Stimulated activated CD4-positive, alpha-beta T cell treated with anti-CD3 and anti-CD28 coated beads, Interleukin-4, amount 100 ng/mL, for 24 hours (primary cell): ENCODE measurements at regions not wholly inside any gene's neighbourhood (a gene's known extent, or its start where the extent isn't known, plus 50 kb on each side); places are given as distances from the start of the nearest gene placed in this dataset.
"Not testable (repeated sequence)": the region's sequence is repeated elsewhere in the genome, so short reads cannot be mapped to it uniquely, and the experiment has no call there.

Experiments used
- DNase-seq: peaks from one replicate; pipeline ENCODE4 v3.0.0-alpha.2; 2020

DNA sequence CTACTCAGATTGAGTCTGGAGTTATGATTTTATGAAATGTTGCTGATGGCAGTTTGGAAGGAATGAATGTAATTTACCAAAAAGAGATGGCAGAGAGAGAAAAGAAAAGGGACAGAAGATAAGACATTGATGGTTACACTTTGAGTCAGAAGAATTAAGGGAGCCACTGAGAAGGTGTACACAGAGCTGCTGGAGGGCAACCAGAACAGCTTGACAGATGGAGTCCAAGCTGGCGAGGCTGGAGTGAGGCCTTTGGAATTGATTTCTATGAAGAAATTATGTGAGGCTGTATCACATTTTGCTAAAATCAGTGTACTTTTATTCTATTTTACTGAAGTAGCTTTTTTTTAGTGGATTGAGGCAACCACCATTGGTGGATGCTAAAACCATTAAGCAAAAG lies 740.5 kb downstream of the REEP3 start:
- DNase-seq = no peak

DNA sequence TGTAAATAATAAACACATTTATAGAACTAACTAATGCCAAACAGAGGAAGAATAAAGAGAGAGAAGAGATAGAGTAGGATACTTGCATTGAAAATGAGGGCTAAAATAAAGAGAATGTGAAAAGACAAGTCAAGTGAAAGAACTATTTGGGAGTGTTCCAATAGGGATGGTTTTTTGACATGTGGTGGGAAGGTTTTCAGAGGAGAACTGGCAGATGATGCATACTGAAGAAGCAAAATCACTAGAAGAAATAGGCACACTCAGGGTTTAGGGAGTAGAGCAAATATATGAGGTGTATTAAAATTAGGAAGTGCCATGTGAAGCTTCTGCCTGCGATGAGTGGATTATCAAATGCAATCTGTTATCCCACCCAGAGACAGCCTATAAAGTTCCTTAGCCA lies 744.8 kb downstream of the REEP3 start:
- no peak for DNase-seq

DNA sequence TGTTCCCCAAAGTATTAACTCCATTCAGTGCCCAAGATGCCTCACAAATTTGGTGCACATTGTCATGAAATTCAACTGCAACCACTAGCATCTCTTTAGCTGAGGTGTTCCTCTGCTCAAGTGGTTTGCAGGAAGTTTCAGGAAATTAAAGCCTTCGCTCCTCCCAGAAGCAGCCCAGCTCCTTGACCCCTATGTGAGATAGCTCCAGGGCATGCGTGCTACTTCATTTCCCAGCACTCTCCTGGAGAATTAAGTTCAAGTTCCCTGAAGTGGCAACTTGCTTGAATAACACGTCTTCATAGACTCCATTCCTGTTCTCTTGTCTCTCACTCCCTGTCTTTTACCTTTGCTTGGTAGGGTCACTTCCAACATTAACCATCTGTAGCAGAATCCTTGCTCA lies 750.3 kb downstream of the REEP3 start:
- DNase-seq = no peak

DNA sequence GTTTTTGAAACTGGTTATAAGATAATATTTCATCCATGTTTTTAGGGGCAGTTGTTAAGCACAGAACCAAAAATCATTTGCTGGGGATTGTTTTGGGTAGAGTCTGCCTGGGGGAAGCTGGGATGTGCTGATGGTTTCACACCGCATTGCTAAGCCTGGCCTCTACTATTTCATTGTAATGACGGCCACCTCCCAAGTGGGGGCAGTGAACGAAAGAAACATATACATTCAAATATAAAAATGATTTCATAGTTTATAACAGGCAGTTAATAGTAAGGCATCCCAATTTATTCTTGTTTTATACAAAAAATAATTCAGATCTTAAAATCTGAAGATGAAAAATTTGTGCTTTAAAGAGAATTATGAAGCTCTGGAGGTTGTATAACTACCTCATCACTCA lies 750.8 kb downstream of the REEP3 start:
- DNase-seq = no peak

DNA sequence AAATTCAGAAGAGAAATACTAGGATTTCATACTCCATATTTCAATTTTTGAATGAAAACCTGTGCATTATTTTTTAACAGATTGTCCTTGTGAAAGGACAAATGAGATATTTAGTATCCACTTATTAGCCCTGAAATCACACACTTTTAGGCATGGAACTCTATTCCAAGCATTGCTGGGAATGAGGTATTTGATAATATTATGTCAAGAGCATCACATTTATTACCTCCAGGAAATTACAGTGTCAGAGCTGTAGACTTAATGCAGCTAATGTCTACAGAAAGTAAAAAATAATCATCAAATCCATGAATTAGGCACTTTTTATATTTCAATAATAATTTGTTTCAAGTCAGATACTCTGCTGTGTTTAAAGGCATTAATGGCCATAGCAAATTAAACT lies 753.8 kb downstream of the REEP3 start:
- no peak for DNase-seq

GRCh38 chr10:64275774-64276173 lies 754.6 kb downstream of the REEP3 start:
- no peak for DNase-seq

DNA sequence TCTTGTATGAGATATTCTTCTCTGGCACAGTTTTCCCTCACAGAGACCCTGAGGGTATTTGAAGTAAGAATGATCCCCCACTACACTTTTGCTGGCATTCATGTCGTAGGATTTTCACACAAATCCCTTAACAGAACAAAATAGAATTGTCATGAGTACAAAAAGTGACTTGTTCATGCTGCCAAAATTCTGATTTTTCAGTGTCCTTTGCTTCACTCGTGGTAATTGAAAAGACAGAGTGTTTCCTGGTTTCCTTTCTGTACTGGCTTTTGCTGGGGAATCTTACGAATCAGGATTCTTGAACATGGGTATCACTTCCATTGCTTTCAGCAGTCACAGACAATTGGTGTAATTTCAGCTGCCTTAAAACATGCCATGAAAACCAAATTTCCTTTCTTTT lies 756.3 kb downstream of the REEP3 start:
- DNase-seq = no peak

- DNase-seq = no peak
Observed at GRCh38 chr10:64283621-64284020, 762.4 kb downstream of the REEP3 start.

- no peak for DNase-seq
Observed at GRCh38 chr10:64286533-64286932, 765.3 kb downstream of the REEP3 start.

DNA sequence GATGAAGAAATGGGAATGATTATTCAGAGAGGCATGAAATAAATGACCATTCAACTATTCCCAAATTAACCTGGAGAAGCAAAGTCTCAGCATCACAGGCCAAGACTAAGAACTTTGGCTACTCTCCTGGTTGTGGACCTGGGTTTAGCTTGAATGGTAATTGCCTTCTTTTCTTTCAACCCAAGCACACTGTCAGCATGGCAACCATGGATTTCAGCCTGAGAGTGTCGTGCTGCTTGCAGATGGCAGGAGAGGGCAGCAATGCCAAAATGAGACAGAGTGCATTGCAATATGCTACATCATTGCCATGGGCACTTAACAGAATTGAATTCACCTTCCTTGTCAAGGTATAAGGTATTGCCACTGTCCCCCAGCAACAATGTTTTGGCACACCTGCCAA lies 767.2 kb downstream of the REEP3 start:
- DNase-seq = no peak

- DNase-seq = no peak
Observed at GRCh38 chr10:64303566-64303965, 782.4 kb downstream of the REEP3 start.

GRCh38 chr10:64306729-64307327 lies 785.6 kb downstream of the REEP3 start:
- DNase-seq = no peak

DNA sequence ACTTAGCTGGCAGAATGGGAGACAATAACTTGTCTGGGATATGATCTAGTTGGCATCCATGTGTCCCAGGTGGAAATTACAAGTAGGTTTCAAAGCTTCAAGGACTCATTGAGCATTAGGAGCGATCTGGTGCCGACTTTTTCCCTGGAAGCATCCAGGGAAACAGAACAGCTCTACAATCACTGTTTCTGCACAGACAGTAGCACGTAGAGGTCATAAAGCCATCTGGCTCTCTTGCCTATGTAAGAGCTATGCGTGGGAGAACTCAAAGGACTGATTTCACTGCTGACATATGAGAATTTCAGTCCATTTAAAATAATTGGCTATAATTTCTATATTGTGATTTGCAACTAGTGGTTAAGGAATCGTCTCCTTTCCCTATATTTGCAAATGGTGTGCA lies 791.7 kb downstream of the REEP3 start:
- no peak for DNase-seq

DNA sequence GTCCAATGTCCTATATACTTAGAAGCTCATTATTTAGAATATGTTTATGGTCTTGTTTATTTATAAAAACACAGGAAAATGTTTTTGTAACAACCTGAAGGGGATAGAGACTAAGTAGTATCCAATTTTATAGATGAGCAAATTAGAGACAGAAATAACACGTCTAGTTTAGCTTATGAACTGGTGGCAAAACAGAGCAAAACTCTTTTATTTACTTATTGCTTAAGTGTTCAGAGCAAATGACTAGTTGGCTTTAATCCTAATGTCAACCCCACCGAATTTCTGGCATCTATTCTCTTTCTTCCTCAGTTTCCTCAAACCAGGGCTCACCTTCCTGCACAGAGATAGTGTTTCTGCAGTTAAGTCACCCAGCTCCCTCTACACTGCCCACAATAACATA lies 792.8 kb downstream of the REEP3 start:
- no peak for DNase-seq

- no peak for DNase-seq
Observed at GRCh38 chr10:64316416-64316815, 795.2 kb downstream of the REEP3 start.

DNA sequence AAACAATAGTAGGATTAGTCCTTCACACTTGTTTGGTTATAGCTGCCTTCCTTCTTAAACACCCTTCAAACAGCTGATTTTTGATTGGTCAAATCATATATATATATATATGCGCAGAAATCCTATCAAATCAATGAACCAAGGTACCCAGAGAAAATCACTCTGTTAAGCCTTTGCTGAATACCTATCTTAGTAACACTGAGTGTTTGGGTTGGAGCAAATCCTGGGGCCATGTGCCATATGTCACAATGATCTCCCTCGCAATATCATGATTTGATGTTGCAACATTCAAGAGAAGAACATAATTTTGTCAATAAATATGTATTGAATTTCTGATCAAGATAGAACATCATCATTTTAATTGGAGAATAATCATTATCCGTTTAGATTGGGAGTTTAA lies 795.6 kb downstream of the REEP3 start:
- no peak for DNase-seq

- no peak for DNase-seq
Observed at GRCh38 chr10:64320448-64320847, 799.2 kb downstream of the REEP3 start.

DNA sequence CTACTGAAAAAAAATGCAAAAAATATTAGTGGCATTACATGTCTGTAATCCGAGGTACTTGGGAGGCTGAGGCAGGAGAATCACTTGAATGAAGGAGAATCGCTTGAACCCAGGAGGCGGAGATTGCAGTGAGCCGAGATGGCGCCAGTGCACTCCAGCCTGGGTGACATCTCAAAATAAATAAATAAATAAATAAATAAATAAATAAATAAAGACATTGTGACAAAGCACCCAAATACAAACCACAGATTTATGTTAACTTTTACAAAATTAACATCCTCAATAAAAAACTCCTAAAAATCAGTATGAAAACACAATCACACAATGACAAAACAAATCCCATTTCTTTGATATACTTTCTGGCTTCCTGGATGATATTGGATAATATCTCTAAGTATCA lies 808.3 kb downstream of the REEP3 start:
- DNase-seq = no peak

GRCh38 chr10:64332551-64332950 lies 811.4 kb downstream of the REEP3 start:
- DNase-seq = no peak

DNA sequence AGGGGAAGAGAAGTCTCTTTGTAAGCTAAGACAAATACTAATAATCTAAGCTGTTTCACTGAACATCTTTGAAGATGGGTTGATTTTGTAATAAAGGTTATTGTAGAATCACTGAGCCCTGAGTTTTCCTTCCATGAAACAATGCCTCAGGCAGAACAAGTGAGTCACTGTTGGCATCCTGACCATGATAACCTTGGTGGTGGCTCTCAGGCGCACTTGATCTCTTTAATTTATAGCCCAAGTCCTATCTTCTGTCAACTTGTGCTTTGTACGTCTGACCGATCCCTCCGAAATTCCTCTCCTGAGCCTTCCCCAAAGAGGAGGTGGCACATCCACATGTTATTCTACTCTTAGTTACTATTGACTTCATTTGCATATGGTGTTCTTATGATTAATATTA lies 812.9 kb downstream of the REEP3 start:
- no peak for DNase-seq

DNA sequence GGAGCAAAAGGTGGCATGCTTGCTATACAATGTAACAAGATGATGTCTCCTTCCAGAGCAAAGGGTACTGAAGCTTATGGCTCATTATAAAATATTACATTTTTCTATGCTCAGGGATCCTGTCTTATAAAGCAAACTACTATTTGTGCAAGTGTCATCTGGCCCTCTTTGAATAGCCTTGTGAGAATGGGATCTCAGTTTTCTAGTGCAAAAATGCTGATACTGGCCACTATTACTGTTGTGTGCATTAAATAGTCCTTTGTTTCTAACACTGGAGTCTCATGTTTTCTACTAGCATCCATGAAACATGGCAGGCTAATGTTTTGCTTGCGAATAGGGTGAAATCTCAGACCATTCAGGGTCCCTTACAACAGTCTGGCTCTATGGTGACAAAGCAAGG lies 823.0 kb downstream of the REEP3 start:
- no peak for DNase-seq

DNA sequence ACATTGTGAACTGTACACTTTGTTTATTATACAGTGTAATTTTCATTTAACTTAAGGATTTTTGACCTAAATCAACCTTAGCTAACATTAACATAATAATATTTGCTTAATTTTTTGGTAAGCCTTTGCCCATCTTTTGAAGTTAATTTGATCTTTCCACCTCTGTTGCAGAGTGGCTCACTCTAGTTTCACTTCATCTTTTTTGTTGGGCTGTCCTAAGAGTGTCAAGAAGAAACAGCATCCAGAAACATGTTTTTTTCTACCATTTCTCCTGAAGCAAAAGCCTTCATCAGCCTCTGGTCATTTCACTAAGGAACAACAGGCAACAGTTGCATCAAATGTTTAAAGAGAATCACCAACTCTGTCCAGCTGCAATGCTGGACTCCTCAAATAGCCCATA lies 824.7 kb downstream of the REEP3 start:
- no peak for DNase-seq

DNA sequence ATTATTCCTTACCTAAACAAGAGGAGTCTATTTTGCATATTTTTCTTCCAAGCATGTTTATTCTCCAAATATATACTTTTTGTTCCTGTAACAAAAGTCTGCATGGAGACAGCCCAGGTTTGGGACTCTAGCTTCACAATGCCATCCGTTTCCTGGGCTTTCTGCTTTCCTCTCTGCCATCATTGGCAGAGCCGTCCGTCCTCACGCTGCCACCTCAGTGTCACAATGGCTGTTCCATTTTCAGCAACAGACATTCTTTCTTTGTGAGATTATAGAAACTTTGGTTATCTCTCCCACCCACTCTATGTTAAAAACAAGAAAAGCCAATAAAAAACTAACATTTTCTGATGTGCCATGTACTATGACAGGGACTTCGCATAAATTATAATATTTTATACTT lies 825.2 kb downstream of the REEP3 start:
- no peak for DNase-seq

DNA sequence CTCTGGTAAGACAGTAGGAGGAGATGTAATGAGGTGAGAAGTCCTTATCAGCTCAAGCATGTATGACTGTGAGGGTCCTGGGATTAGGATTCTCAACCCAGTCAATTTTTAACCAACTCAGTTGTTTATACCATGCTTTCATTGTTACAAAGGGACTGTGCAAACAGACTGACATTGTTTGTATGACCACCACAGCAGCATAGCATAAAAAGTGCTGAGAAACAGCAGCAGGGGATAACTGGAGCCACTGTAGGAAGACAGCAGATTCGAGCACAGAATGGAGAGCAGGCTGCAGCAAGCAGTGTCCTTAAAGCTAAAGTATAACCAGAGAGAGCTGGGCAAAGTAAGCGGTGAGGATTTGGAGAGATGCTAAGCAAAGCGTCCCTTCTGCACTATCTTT lies 829.5 kb downstream of the REEP3 start:
- DNase-seq = no peak

DNA sequence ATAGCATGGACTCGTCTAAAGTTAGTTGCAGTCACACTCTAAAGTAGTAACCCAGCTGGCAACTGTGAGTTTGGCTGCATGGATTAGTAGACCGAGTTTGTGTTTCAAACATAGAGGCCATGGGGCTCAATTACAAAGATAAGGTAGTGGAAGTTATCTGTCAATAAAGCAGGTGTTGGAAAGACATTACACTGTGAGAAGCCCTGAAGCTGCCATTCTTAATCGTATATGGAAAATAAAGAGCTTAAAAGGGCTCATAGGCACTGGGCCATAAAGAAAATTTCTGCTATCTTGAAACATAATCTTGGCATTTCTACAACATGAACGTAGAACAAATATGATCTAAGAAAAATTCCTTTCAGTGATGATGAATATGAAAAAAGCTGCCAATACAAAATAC lies 837.7 kb downstream of the REEP3 start:
- DNase-seq = no peak

DNA sequence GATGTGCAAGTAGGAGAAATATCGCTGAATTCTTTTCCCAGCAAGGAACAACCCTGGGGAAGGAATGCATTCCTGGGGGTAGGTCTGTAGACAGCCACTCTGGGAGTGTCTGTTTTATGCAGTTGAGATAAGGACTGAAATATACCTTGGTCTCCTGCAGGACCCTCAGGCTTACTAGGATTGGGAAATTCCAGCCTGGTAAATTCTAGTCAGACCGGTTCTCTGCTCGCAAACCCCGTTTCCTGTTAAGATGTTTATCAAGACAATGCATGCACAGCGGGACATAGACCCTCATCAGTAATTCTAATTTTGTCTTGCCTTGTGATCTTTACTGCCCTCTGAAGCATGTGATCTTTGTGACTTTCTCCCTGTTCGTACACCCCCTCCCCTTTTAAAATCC lies 839.0 kb downstream of the REEP3 start:
- DNase-seq = not testable (repeated sequence)
